Gastroesophageal sphincter (tissue), 4 donors: ENCODE measurements at regions not wholly inside any gene's neighbourhood (a gene's known extent, or its start where the extent isn't known, plus 50 kb on each side); places are given as distances from the start of the nearest gene placed in this dataset.

Experiments used
- ATAC-seq: fragments of 150-250 bp; one replicate; pipeline ENCODE4 v1.9.1; 2016; ENCODE audit warnings: mild to moderate bottlenecking, moderate library complexity
- H3K27ac ChIP-seq, 4 donors: fragments of 200-600 bp; sonication (generic) in 3 of 4; 1 replicate in 3 of 4; 2 replicates in 1 of 4; pipeline ENCODE4 v1.5.1; 2016 to 2019
- H3K27me3 ChIP-seq: fragments of 200-600 bp; sonication (generic); one replicate; pipeline ENCODE4 v1.5.1; 2019
- H3K36me3 ChIP-seq, 2 donors: fragments of 200-600 bp; sonication (generic); one replicate each; pipeline ENCODE4 v1.5.1; 2019; ENCODE audit warnings: control low read depth in 1 of 2
- H3K4me1 ChIP-seq, 3 donors: fragments of 200-600 bp; sonication (generic); 1 replicate in 2 of 3; 2 replicates in 1 of 3; pipeline ENCODE4 v1.5.1; 2016 to 2019; ENCODE audit warnings: control low read depth in 2 of 3
- H3K4me3 ChIP-seq, 2 donors: fragments of 200-600 bp; sonication (generic); one replicate each; pipeline ENCODE4 v1.5.1; 2019; ENCODE audit warnings: mild to moderate bottlenecking in 1 of 2, moderate library complexity in 1 of 2
- H3K9me3 ChIP-seq, 3 donors: fragments of 200-600 bp; sonication (generic); one replicate each; pipeline ENCODE4 v1.5.1; 2017 to 2019; ENCODE audit warnings: control low read depth in 2 of 3
- CTCF ChIP-seq, 4 experiments: fragments of 200-600 bp in 2 of 4; fragments of 450-650 bp in 2 of 4; sonication (generic) in 1 of 4; IDR thresholded peaks; one replicate each; pipeline ENCODE4 v1.5.1; 2017 to 2019; ENCODE audit warnings: antibody characterized with exemption in 4 of 4, mild to moderate bottlenecking in 2 of 4, moderate library complexity in 2 of 4
- EP300 ChIP-seq: sonication (generic); formaldehyde crosslinking; IDR thresholded peaks from one replicate; pipeline ENCODE4 v1.6.1; 2017; ENCODE audit warnings: antibody characterized with exemption, mild to moderate bottlenecking
- POLR2A ChIP-seq, 2 donors: fragments of 450-650 bp; IDR thresholded peaks; one replicate each; pipeline ENCODE4 v1.6.1; 2017; ENCODE audit warnings: antibody characterized with exemption in 2 of 2, mild to moderate bottlenecking in 2 of 2, moderate library complexity in 1 of 2
- POLR2AphosphoS5 ChIP-seq: sonication (generic); formaldehyde crosslinking; IDR thresholded peaks from one replicate; pipeline ENCODE4 v1.6.1; 2017; ENCODE audit warnings: antibody characterized with exemption
- WGBS, 2 donors: methylation state at CpG; one replicate each; pipeline ENCODE4 v1.1.5; 2018; ENCODE audit warnings: low coverage in 1 of 2; 5-methylcytosine and 5-hydroxymethylcytosine counted together

GRCh38 chr1:5721634-5722215, 270.5 kb downstream of the NPHP4 start:
- ATAC-seq = no peak
- Histone ChIP-seq H3K27me3 (peaks cover 36% of the 10 kb centered on the region), H3K4me1 (peaks cover 0 to 6% (median 0%) of the 10 kb centered on the region in 3 donors), H3K27ac (no peak overlapping the region), H3K36me3 (no peaks in the 10 kb centered on the region), H3K4me3 (no peak overlapping the region), H3K9me3 (no peaks in the 10 kb centered on the region)
- TF ChIP-seq EP300 = no peak
- no peak for TF ChIP-seq CTCF (IDR thresholded peaks at IDR 0.05)
- 80% methylated on average over 1 of the region's 3 CpGs; no CpG with 5 or more reads in 1 of the 2 donors for WGBS, 2 donors

GRCh38 chr1:5720936-5721335, 271.3 kb downstream of the NPHP4 start:
- peaks cover 0 to 4% (median 0%) of the 10 kb centered on the region in 3 donors for H3K4me1 ChIP-seq
- no peak overlapping the region for H3K27ac ChIP-seq
- peaks cover 0 to 3% (median 0%) of the 10 kb centered on the region in 3 donors for H3K9me3 ChIP-seq
- WGBS, 2 donors = 58% methylated on average over 3 of the region's 4 CpGs; no CpG with 5 or more reads in 1 of the 2 donors
- TF ChIP-seq POLR2AphosphoS5 = no peak
- H3K4me3 ChIP-seq = no peak overlapping the region
- no peak for ATAC-seq
- H3K36me3 ChIP-seq = no peaks in the 10 kb centered on the region
- peaks cover 41% of the 10 kb centered on the region for H3K27me3 ChIP-seq

GRCh38 chr1:5720484-5720883, 271.7 kb downstream of the NPHP4 start:
- Histone ChIP-seq H3K9me3 (peaks cover 0 to 8% (median 0%) of the 10 kb centered on the region in 3 donors), H3K36me3 (no peaks in the 10 kb centered on the region), H3K4me3 (no peak overlapping the region), H3K27me3 (peaks cover 44% of the 10 kb centered on the region), H3K4me1 (peaks cover 0 to 4% (median 0%) of the 10 kb centered on the region in 3 donors), H3K27ac (no peak overlapping the region)
- TF ChIP-seq CTCF (IDR thresholded peaks at IDR 0.05) = no peak
- no peak for TF ChIP-seq POLR2A (IDR thresholded peaks at IDR 0.05)
- TF ChIP-seq EP300 = no peak
- TF ChIP-seq POLR2AphosphoS5 = no peak
- no peak for ATAC-seq
- WGBS, 2 donors = 4 to 11% methylated on average over 6 to 8 of the region's 8 CpGs

- no peak overlapping the region for H3K4me3 ChIP-seq
- no peak for TF ChIP-seq POLR2AphosphoS5
- no peak for TF ChIP-seq EP300
- no peak for TF ChIP-seq POLR2A (IDR thresholded peaks at IDR 0.05)
- H3K27me3 ChIP-seq = peaks cover 48% of the 10 kb centered on the region
- 70% methylated on average over 2 of the region's 8 CpGs; no CpG with 5 or more reads in 1 of the 2 donors for WGBS, 2 donors
- no peaks in the 10 kb centered on the region for H3K36me3 ChIP-seq
- peaks cover 0 to 4% (median 0%) of the 10 kb centered on the region in 3 donors for H3K4me1 ChIP-seq
- peaks cover 0 to 12% (median 0%) of the 10 kb centered on the region in 3 donors for H3K9me3 ChIP-seq
- no peak overlapping the region for H3K27ac ChIP-seq
- ATAC-seq = no peak
These were observed 272.2 kb downstream of the NPHP4 start for GRCh38 chr1:5720045-5720444.

- H3K4me1 ChIP-seq = peaks cover 0 to 4% (median 0%) of the 10 kb centered on the region in 3 donors
- H3K27ac ChIP-seq = no peak overlapping the region
- peaks cover 0 to 14% (median 0%) of the 10 kb centered on the region in 3 donors for H3K9me3 ChIP-seq
- no peaks in the 10 kb centered on the region for H3K36me3 ChIP-seq
- TF ChIP-seq EP300 (no peak), POLR2A (IDR thresholded peaks at IDR 0.05) (no peak), CTCF (IDR thresholded peaks at IDR 0.05) (no peak), POLR2AphosphoS5 (no peak)
- H3K4me3 ChIP-seq = no peak overlapping the region
- 83 to 100% methylated on average over 3 to 4 of the region's 34 CpGs for WGBS, 2 donors
- ATAC-seq = no peak
- H3K27me3 ChIP-seq = peaks cover 50% of the 10 kb centered on the region
These were observed 273.2 kb downstream of the NPHP4 start for GRCh38 chr1:5718831-5719632.
